ENCODE measurements at regions not wholly inside any gene's neighbourhood (a gene's known extent, or its start where the extent isn't known, plus 50 kb on each side); places are given as distances from the start of the nearest gene placed in this dataset.

GRCh38 chr14:66003082-66003730 is 483.0 kb upstream of the CCDC196 start:
- H3K9me3 ChIP-seq: peaks cover 6% of the 10 kb centered on the region
- no peaks in the 10 kb centered on the region for H3K4me1 ChIP-seq (ENCODE audit: control insufficient read depth in 1 of 2, insufficient read depth in 1 of 2, low read depth in 1 of 2, low read length in 1 of 2)
- TF ChIP-seq CTCF (IDR thresholded peaks at IDR 0.05): no peak
- no peaks in the 10 kb centered on the region for H3K27me3 ChIP-seq
- no peak overlapping the region for H3K27ac ChIP-seq
- no peak overlapping the region for H3K4me3 ChIP-seq (ENCODE audit: low read depth in 1 of 2, low read length in 1 of 2)
- H3K36me3 ChIP-seq: no peaks in the 10 kb centered on the region

GRCh38 chr14:66005900-66006434 is 480.2 kb upstream of the CCDC196 start:
- Histone ChIP-seq H3K9me3 (no peaks in the 10 kb centered on the region), H3K36me3 (no peaks in the 10 kb centered on the region), H3K27ac (no peak overlapping the region), H3K4me3 (ENCODE audit: low read depth in 1 of 2, low read length in 1 of 2) (no peak overlapping the region), H3K27me3 (no peaks in the 10 kb centered on the region), H3K4me1 (ENCODE audit: control insufficient read depth in 1 of 2, insufficient read depth in 1 of 2, low read depth in 1 of 2, low read length in 1 of 2) (no peaks in the 10 kb centered on the region)
- TF ChIP-seq CTCF (IDR thresholded peaks at IDR 0.05): no peak

GRCh38 chr14:66008631-66009030 is 477.5 kb upstream of the CCDC196 start:
- Histone ChIP-seq H3K27me3 (no peaks in the 10 kb centered on the region), H3K4me3 (ENCODE audit: low read depth in 1 of 2, low read length in 1 of 2) (no peak overlapping the region), H3K36me3 (no peaks in the 10 kb centered on the region), H3K9me3 (no peaks in the 10 kb centered on the region), H3K4me1 (ENCODE audit: control insufficient read depth in 1 of 2, insufficient read depth in 1 of 2, low read depth in 1 of 2, low read length in 1 of 2) (no peaks in the 10 kb centered on the region), H3K27ac (no peak overlapping the region)
- TF ChIP-seq CTCF (IDR thresholded peaks at IDR 0.05): no peak

GRCh38 chr14:66009089-66009488 is 477.1 kb upstream of the CCDC196 start:
- H3K36me3 ChIP-seq: no peaks in the 10 kb centered on the region
- H3K4me3 ChIP-seq (ENCODE audit: low read depth in 1 of 2, low read length in 1 of 2): no peak overlapping the region
- no peak for TF ChIP-seq CTCF (IDR thresholded peaks at IDR 0.05)
- no peak overlapping the region for H3K27ac ChIP-seq
- no peaks in the 10 kb centered on the region for H3K9me3 ChIP-seq
- no peaks in the 10 kb centered on the region for H3K4me1 ChIP-seq (ENCODE audit: control insufficient read depth in 1 of 2, insufficient read depth in 1 of 2, low read depth in 1 of 2, low read length in 1 of 2)
- H3K27me3 ChIP-seq: no peaks in the 10 kb centered on the region

GRCh38 chr14:66010695-66011094 is 475.5 kb upstream of the CCDC196 start:
- no peak overlapping the region for H3K4me3 ChIP-seq (ENCODE audit: low read depth in 1 of 2, low read length in 1 of 2)
- no peaks in the 10 kb centered on the region for H3K9me3 ChIP-seq
- H3K27ac ChIP-seq: no peak overlapping the region
- H3K4me1 ChIP-seq (ENCODE audit: control insufficient read depth in 1 of 2, insufficient read depth in 1 of 2, low read depth in 1 of 2, low read length in 1 of 2): no peaks in the 10 kb centered on the region
- TF ChIP-seq CTCF (IDR thresholded peaks at IDR 0.05): no peak
- no peaks in the 10 kb centered on the region for H3K27me3 ChIP-seq
- H3K36me3 ChIP-seq: no peaks in the 10 kb centered on the region

Measured in neutrophil (primary cell).